ENCODE measurements at regions not wholly inside any gene's neighbourhood (a gene's known extent, or its start where the extent isn't known, plus 50 kb on each side); places are given as distances from the start of the nearest gene placed in this dataset.

DNA sequence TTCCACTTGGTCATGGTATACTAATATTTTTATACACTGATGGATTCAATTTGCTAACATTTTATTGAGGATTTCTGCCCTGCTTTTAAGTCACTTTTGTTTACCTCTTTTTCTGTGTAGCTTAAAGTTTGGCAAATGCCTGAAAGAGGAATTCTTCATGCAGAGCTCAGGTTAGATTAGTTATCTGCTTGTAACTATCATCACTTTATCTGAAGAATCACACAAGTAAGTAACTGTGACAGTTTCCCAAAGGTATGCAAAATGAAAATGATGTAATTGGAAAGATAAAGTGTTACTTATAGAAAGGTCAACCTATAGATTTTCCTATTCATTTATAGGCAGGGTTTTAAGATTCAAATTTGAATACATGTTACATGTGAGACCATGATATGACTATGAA is 188.8 kb upstream of the ACTBL2 start:
- no peak for TF ChIP-seq EP300 (IDR thresholded peaks at IDR 0.05)
- TF ChIP-seq, protein P1, sequence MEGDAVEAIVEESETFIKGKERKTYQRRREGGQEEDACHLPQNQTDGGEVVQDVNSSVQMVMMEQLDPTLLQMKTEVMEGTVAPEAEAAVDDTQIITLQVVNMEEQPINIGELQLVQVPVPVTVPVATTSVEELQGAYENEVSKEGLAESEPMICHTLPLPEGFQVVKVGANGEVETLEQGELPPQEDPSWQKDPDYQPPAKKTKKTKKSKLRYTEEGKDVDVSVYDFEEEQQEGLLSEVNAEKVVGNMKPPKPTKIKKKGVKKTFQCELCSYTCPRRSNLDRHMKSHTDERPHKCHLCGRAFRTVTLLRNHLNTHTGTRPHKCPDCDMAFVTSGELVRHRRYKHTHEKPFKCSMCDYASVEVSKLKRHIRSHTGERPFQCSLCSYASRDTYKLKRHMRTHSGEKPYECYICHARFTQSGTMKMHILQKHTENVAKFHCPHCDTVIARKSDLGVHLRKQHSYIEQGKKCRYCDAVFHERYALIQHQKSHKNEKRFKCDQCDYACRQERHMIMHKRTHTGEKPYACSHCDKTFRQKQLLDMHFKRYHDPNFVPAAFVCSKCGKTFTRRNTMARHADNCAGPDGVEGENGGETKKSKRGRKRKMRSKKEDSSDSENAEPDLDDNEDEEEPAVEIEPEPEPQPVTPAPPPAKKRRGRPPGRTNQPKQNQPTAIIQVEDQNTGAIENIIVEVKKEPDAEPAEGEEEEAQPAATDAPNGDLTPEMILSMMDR (IDR thresholded peaks at IDR 0.05): no peak
- no peak for TF ChIP-seq POLR2AphosphoS5 (IDR thresholded peaks at IDR 0.05)
- TF ChIP-seq POLR2A (IDR thresholded peaks at IDR 0.05): no peak

All from stomach (tissue), 4 donors.